Hematopoietic multipotent progenitor cell treated with erythropoietin and hydrocortisone succinate and interleukin-3 and kit ligand, for 17 days (in vitro differentiated cells): ENCODE measurements at regions not wholly inside any gene's neighbourhood (a gene's known extent, or its start where the extent isn't known, plus 50 kb on each side); places are given as distances from the start of the nearest gene placed in this dataset.
"Not testable (repeated sequence)": the region's sequence is repeated elsewhere in the genome, so short reads cannot be mapped to it uniquely, and the experiment has no call there.

Source experiments
- DNase-seq: peaks from one replicate; pipeline ENCODE4 v3.0.0-alpha.2; 2015; ENCODE audit warnings: low spot score

GRCh38 chr16:60363566-60363965 lies 1629.5 kb upstream of the GOT2 start:
- DNase-seq, result no peak

GRCh38 chr16:60359866-60360265 lies 1625.8 kb upstream of the GOT2 start:
- not testable (repeated sequence) for DNase-seq

- DNase-seq, result not testable (repeated sequence)
Measured at GRCh38 chr16:60359412-60359811, 1625.3 kb upstream of the GOT2 start.

GRCh38 chr16:60357876-60358522 lies 1623.9 kb upstream of the GOT2 start:
- not testable (repeated sequence) for DNase-seq

GRCh38 chr16:60346256-60346655 lies 1612.1 kb upstream of the GOT2 start:
- no peak for DNase-seq

GRCh38 chr16:60337671-60338070 lies 1603.6 kb upstream of the GOT2 start:
- no peak for DNase-seq

- no peak for DNase-seq
Measured at GRCh38 chr16:60331168-60331567, 1597.1 kb upstream of the GOT2 start.

- no peak for DNase-seq
Measured at GRCh38 chr16:60329108-60329507, 1595.0 kb upstream of the GOT2 start.

GRCh38 chr16:60328152-60328551 lies 1594.0 kb upstream of the GOT2 start:
- no peak for DNase-seq

GRCh38 chr16:60318486-60318885 lies 1584.4 kb upstream of the GOT2 start:
- no peak for DNase-seq

GRCh38 chr16:60310846-60311445 lies 1576.8 kb upstream of the GOT2 start:
- no peak for DNase-seq

GRCh38 chr16:60304720-60305119 lies 1570.6 kb upstream of the GOT2 start:
- no peak for DNase-seq

GRCh38 chr16:60304066-60304465 lies 1570.0 kb upstream of the GOT2 start:
- no peak for DNase-seq

GRCh38 chr16:60302676-60303075 lies 1568.6 kb upstream of the GOT2 start:
- no peak for DNase-seq

- DNase-seq, result no peak
Measured at GRCh38 chr16:60302261-60302660, 1568.1 kb upstream of the GOT2 start.

- DNase-seq, result no peak
Measured at GRCh38 chr16:60299241-60299776, 1565.2 kb upstream of the GOT2 start.

- DNase-seq, result no peak
Measured at GRCh38 chr16:60295451-60295850, 1561.3 kb upstream of the GOT2 start.

GRCh38 chr16:60285794-60286193 lies 1551.7 kb upstream of the GOT2 start:
- no peak for DNase-seq

- no peak for DNase-seq
Measured at GRCh38 chr16:60279061-60279665, 1545.0 kb upstream of the GOT2 start.

GRCh38 chr16:60274431-60275019 lies 1540.4 kb upstream of the GOT2 start:
- DNase-seq, result no peak

GRCh38 chr16:60271781-60272180 lies 1537.7 kb upstream of the GOT2 start:
- DNase-seq, result no peak

GRCh38 chr16:60271025-60271771 lies 1537.1 kb upstream of the GOT2 start:
- no peak for DNase-seq
